Activated CD4-positive, CD25-positive, alpha-beta regulatory T cell treated with anti-CD3 and anti-CD28 coated beads, Interleukin-2, amount 50 U/mL, for 24 hours (primary cell): ENCODE measurements at regions not wholly inside any gene's neighbourhood (a gene's known extent, or its start where the extent isn't known, plus 50 kb on each side); places are given as distances from the start of the nearest gene placed in this dataset.

Experiments
- ATAC-seq, 2 donors: fragments of 150-1000 bp; cut with Tn5 transposase; one replicate each; pipeline ENCODE4 v1.10.0; 2021; ENCODE audit warnings: mild to moderate bottlenecking in 1 of 2, moderate library complexity in 1 of 2

- ATAC-seq: no peak
Observed at GRCh38 chr1:94640125-94640524, 98.6 kb upstream of the F3 start.

GRCh38 chr1:94637121-94637520, 95.6 kb upstream of the F3 start:
- no peak for ATAC-seq

GRCh38 chr1:94636624-94637023, 95.1 kb upstream of the F3 start:
- ATAC-seq: no peak

- ATAC-seq: no peak
Observed at GRCh38 chr1:94636100-94636499, 94.5 kb upstream of the F3 start.

- no peak for ATAC-seq
Observed at GRCh38 chr1:94634977-94635416, 93.4 kb upstream of the F3 start.

GRCh38 chr1:94633051-94633450, 91.5 kb upstream of the F3 start:
- no peak for ATAC-seq

- no peak for ATAC-seq
Observed at GRCh38 chr1:94629259-94630181, 88.0 kb upstream of the F3 start.

- ATAC-seq: no peak
Observed at GRCh38 chr1:94628499-94628843, 86.9 kb upstream of the F3 start.

GRCh38 chr1:94627771-94628498, 86.4 kb upstream of the F3 start:
- ATAC-seq: no peak

GRCh38 chr1:94624203-94624602, 82.6 kb upstream of the F3 start:
- ATAC-seq: no peak

- ATAC-seq: no peak
Observed at GRCh38 chr1:94623560-94624148, 82.1 kb upstream of the F3 start.

- no peak for ATAC-seq
Observed at GRCh38 chr1:94622757-94623156, 81.2 kb upstream of the F3 start.

GRCh38 chr1:94621802-94622201, 80.2 kb upstream of the F3 start:
- ATAC-seq: no peak

- no peak for ATAC-seq
Observed at GRCh38 chr1:94621395-94621794, 79.8 kb upstream of the F3 start.

GRCh38 chr1:94620345-94621031, 78.9 kb upstream of the F3 start:
- no peak for ATAC-seq

- ATAC-seq: no peak
Observed at GRCh38 chr1:94619731-94620130, 78.2 kb upstream of the F3 start.

GRCh38 chr1:94617957-94618739, 76.6 kb upstream of the F3 start:
- ATAC-seq: no peak

- no peak for ATAC-seq
Observed at GRCh38 chr1:94617134-94617805, 75.7 kb upstream of the F3 start.

GRCh38 chr1:94616506-94616905, 74.9 kb upstream of the F3 start:
- ATAC-seq: no peak

- no peak for ATAC-seq
Observed at GRCh38 chr1:94614996-94615395, 73.4 kb upstream of the F3 start.

GRCh38 chr1:94614168-94614815, 72.7 kb upstream of the F3 start:
- no peak for ATAC-seq
